RWPE1 (cell line): ENCODE measurements at regions not wholly inside any gene's neighbourhood (a gene's known extent, or its start where the extent isn't known, plus 50 kb on each side); places are given as distances from the start of the nearest gene placed in this dataset.

Experiments
- CTCF ChIA-PET: fragments of 350-600 bp; sonication (Branson Sonifier 250); formaldehyde crosslinking; extraction: SDS; loops from one replicate; lab custom pipeline; 2021; lab: Yijun Ruan, JAX
- POLR2A ChIA-PET: fragments of 400-600 bp; formaldehyde crosslinking; extraction: SDS; loops from one replicate; lab custom pipeline; 2020; ENCODE audit warnings: antibody characterized with exemption; ENCODE audit not compliant: low non-redundant PET; lab: Yijun Ruan, JAX
- DNase-seq: peaks from one replicate; pipeline ENCODE4 v3.0.0; 2012; ENCODE audit warnings: low spot score
- H3K27ac ChIP-seq: fragments of 450-650 bp; 2 replicates; pipeline ENCODE4 v1.5.1; 2017
- TF ChIP-seq, protein P1 (sequence below): fragments of 450-650 bp; conservative IDR thresholded peaks from 2 replicates; pipeline ENCODE4 v1.5.1; 2017; ENCODE audit warnings: low read depth, mild to moderate bottlenecking

DNA sequence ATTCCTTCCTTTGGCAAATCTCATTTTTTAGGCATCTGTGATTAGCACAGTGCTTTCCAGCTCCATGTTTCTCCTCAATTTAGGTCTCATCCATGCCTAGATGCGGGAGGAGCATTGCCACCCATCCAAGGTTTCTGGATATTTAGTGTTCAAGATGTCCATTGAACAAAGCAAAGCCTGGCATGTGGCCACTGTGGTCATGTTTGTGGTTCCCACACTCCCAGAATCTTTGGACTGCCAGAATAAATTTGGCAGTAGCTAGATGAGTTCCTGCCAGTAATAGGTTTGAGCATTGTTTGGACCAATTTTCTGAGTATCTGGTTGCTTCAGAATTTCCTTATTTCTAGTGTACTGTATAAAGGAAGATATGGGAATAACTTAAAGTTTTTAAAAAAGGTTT is 1124.1 kb downstream of the ADGRL3 start:
- CTCF ChIA-PET: no interaction called here
- DNase-seq: no peak
- TF ChIP-seq, protein P1, sequence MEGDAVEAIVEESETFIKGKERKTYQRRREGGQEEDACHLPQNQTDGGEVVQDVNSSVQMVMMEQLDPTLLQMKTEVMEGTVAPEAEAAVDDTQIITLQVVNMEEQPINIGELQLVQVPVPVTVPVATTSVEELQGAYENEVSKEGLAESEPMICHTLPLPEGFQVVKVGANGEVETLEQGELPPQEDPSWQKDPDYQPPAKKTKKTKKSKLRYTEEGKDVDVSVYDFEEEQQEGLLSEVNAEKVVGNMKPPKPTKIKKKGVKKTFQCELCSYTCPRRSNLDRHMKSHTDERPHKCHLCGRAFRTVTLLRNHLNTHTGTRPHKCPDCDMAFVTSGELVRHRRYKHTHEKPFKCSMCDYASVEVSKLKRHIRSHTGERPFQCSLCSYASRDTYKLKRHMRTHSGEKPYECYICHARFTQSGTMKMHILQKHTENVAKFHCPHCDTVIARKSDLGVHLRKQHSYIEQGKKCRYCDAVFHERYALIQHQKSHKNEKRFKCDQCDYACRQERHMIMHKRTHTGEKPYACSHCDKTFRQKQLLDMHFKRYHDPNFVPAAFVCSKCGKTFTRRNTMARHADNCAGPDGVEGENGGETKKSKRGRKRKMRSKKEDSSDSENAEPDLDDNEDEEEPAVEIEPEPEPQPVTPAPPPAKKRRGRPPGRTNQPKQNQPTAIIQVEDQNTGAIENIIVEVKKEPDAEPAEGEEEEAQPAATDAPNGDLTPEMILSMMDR: no peak
- POLR2A ChIA-PET: interaction anchor here (0.6 kb wide), 1 partner anchor 167 kb away, joined by 3 read pairs; no protein-coding TSS in a partner anchor
- H3K27ac ChIP-seq: no peak overlapping the region

DNA sequence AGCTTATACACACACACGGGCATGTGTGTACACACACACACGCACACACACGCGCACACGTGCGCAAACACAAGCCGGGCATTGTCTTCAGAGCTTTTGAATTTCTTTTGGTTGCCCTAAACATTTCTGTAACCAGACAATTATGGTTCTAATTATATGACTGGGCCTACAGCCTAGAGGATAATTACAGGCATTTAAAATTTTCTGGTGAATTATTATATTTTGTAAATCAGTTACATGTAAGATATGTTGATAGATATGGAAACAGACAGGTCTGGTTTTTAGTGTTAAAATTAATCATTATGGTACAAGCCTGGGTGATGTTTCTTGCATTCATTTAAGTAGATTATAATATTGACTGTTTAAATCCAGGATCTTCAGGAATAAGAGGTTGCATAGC is 1120.5 kb downstream of the ADGRL3 start:
- TF ChIP-seq, protein P1: no peak
- CTCF ChIA-PET: no interaction called here
- DNase-seq: no peak
- POLR2A ChIA-PET: no interaction called here
- H3K27ac ChIP-seq: no peak overlapping the region

DNA sequence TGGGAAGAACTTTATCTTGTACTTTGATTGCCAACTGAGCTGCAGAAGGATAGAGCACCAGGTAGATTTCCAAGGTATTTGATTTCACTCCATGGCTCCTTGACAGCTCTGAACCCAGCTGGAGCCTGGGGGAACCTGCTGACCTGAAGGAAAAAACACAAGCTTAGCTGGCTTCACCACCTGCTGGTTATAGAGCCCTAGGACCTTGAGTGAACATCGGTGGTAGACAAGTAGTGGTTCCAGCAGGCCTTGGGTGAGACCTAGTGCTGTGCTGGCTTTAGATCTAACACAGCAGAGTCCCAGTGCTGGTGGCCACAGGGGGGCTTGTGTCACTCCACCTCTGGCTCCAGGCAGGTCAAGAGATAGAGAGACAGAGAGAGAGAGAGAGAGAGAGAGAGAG is 1102.6 kb downstream of the ADGRL3 start:
- H3K27ac ChIP-seq: no peak overlapping the region
- CTCF ChIA-PET: no interaction called here
- DNase-seq: no peak
- TF ChIP-seq, protein P1: no peak
- POLR2A ChIA-PET: no interaction called here

DNA sequence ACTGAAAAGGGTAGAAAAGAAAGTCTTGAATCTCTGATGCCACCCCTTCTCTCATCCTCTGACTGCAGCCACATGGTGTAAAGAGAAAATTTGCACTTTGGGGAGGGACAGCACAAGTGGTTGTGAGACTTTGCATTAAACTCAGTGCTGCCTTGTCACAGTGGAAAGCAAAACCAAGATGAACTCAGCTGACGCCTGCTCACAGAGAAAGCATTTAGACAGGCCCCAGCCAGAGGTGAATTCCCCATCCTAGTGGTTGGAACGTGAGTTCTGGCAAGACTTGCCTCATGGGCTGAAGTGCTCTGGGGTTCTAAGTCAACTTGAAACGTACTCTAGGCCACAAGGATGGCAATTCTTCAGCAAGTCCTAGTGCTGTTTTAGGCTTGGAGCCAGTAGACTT is 1101.4 kb downstream of the ADGRL3 start:
- no peak overlapping the region for H3K27ac ChIP-seq
- no peak for DNase-seq
- ChIA-PET POLR2A (no interaction called here), CTCF (no interaction called here)
- TF ChIP-seq, protein P1: no peak

DNA sequence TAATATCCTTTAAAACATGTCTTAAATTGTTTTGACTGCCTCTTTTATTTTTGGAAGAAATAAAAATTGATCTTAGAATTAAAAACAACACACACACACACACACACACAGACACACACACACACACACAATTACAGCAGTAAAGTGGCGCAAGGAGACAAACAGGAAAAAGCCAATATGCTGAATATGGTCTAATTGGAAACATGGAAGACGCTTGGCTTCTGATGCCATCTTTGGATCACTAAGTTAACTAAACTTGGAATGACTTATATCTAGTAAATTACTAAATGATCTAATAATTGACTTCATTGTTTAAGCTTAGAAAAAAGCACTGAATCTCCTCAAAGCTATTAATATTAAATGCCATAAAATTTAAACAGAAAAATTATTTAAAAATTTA is 1093.4 kb downstream of the ADGRL3 start:
- ChIA-PET CTCF (interaction anchor here (0.6 kb wide), 1 partner anchor 344 kb away, joined by 4 read pairs; no protein-coding TSS in a partner anchor), POLR2A (no interaction called here)
- TF ChIP-seq, protein P1: no peak
- no peak for DNase-seq
- H3K27ac ChIP-seq: no peak overlapping the region

DNA sequence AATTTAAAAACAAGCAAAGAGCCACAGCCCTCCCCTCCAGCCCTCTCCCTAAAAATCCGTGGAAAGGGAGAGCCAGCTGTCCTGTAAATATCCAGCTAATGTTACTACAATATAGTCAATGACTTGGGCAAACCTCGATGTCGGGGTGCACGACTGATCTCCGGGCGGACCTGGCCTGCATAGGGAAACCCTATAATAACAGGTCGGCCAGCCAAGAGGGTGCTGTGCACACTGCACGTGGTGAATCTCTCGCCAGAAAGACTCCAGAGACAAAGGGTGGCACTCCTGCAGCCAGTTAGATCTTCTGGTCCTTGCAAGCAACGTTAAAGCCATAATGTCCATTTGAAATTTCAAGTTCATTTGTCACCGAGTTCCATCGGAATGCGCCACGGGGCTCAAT is 1092.8 kb downstream of the ADGRL3 start:
- DNase-seq: no peak
- ChIA-PET POLR2A (no interaction called here), CTCF (no interaction called here)
- H3K27ac ChIP-seq: no peak overlapping the region
- TF ChIP-seq, protein P1: no peak
